IMR-90 (cell line): ENCODE measurements at regions not wholly inside any gene's neighbourhood (a gene's known extent, or its start where the extent isn't known, plus 50 kb on each side); places are given as distances from the start of the nearest gene placed in this dataset.

Experiments
- ATAC-seq: fragments of 200-7000 bp; cut with Tn5 transposase; 2 replicates; pipeline ENCODE4 v1.9.1; 2020; ENCODE audit warnings: low read depth, mild to moderate bottlenecking, moderate library complexity
- BruUV-seq: library from RNA; stranded (reverse); fragments of 400-500 nt; replicated peaks from 2 replicates; lab custom pipeline; 2021; lab: Mats Ljungman, UMichigan
- CTCF ChIA-PET: fragments of 300-600 bp; formaldehyde crosslinking; extraction: SDS; loops from one replicate; lab custom pipeline; 2021; ENCODE audit warnings: antibody characterized with exemption; lab: Yijun Ruan, JAX
- POLR2A ChIA-PET: fragments of 300-600 bp; sonication (Branson Sonifier 250); formaldehyde crosslinking; loops from one replicate; lab custom pipeline; 2022; ENCODE audit warnings: antibody characterized with exemption; ENCODE audit not compliant: unreplicated experiment; lab: Charles Lee
- DNase-seq: peaks from one replicate; pipeline ENCODE4 v3.0.0; 2013
- H2AFZ ChIP-seq: replicated peaks from 2 replicates; pipeline ENCODE3; 2013; ENCODE audit warnings: low read length, mild to moderate bottlenecking; ENCODE audit not compliant: poor library complexity
- H2AK5ac ChIP-seq: 2 replicates; pipeline ENCODE4 v1.6.1; 2013; ENCODE audit warnings: low read depth, low read length, inconsistent platforms
- H2AK9ac ChIP-seq: replicated peaks from 2 replicates; pipeline ENCODE3; 2013; ENCODE audit warnings: mild to moderate bottlenecking, low read depth, low read length, moderate library complexity; ENCODE audit not compliant: poor library complexity
- H2BK120ac ChIP-seq: 2 replicates; pipeline ENCODE4 v1.6.1; 2013; ENCODE audit warnings: low read depth, low read length, inconsistent platforms
- H2BK15ac ChIP-seq: 3 replicates; pipeline ENCODE4 v1.6.1; 2013; ENCODE audit warnings: low read depth, low read length, inconsistent platforms
- H2BK20ac ChIP-seq: 2 replicates; pipeline ENCODE4 v1.6.1; 2013; ENCODE audit warnings: low read depth, mild to moderate bottlenecking, inconsistent platforms, low read length, moderate library complexity
- H2BK5ac ChIP-seq: 2 replicates; pipeline ENCODE4 v1.6.1; 2013; ENCODE audit warnings: mild to moderate bottlenecking, low read depth, low read length, inconsistent platforms; ENCODE audit not compliant: poor library complexity, severe bottlenecking
- H3K14ac ChIP-seq: replicated peaks from 2 replicates; pipeline ENCODE4 v1.6.1; 2013; ENCODE audit warnings: low read depth, low read length, inconsistent platforms
- H3K18ac ChIP-seq: 2 replicates; pipeline ENCODE4 v1.6.1; 2013; ENCODE audit warnings: low read depth, low read length, control low read depth
- H3K23ac ChIP-seq: 2 replicates; pipeline ENCODE4 v1.6.1; 2013; ENCODE audit warnings: low read depth, low read length, inconsistent platforms
- H3K27ac ChIP-seq: 2 replicates; pipeline ENCODE4 v1.5.1; 2013; ENCODE audit warnings: mild to moderate bottlenecking, control low read depth, low read length; ENCODE audit not compliant: insufficient read depth
- H3K27me3 ChIP-seq: 2 replicates; pipeline ENCODE4 v1.6.1; 2013; ENCODE audit warnings: low read length; ENCODE audit not compliant: control insufficient read depth, insufficient read depth
- H3K36me3 ChIP-seq: 2 replicates; pipeline ENCODE4 v1.6.1; 2013; ENCODE audit warnings: low read length, mixed read lengths; ENCODE audit not compliant: control insufficient read depth, insufficient read depth
- H3K4ac ChIP-seq: 2 replicates; pipeline ENCODE4 v1.6.1; 2013; ENCODE audit warnings: low read depth, low read length, inconsistent platforms
- H3K4me1 ChIP-seq: 2 replicates; pipeline ENCODE4 v1.6.1; 2013; ENCODE audit warnings: low read length, mixed read lengths; ENCODE audit not compliant: control insufficient read depth, insufficient read depth
- H3K4me2 ChIP-seq: 2 replicates; pipeline ENCODE4 v1.6.1; 2013; ENCODE audit warnings: low read depth, mild to moderate bottlenecking, control low read depth, low read length, moderate library complexity
- H3K4me3 ChIP-seq: 2 replicates; pipeline ENCODE4 v1.5.1; 2013; ENCODE audit warnings: low read depth, mild to moderate bottlenecking, control low read depth, low read length, moderate library complexity; ENCODE audit not compliant: insufficient read depth
- H3K56ac ChIP-seq: 2 replicates; pipeline ENCODE4 v1.6.1; 2013; ENCODE audit warnings: low read length, inconsistent platforms; ENCODE audit not compliant: insufficient read depth; ENCODE audit errors: extremely low read depth
- H3K79me1 ChIP-seq, 2 experiments: 2 replicates each; pipeline ENCODE4 v1.6.1; 2013; ENCODE audit warnings: low read length in 2 of 2, inconsistent platforms in 1 of 2, low read depth in 1 of 2
- H3K9ac ChIP-seq: 2 replicates; pipeline ENCODE4 v1.6.1; 2013; ENCODE audit warnings: low read depth, low read length, control low read depth
- H3K9me1 ChIP-seq: 2 replicates; pipeline ENCODE4 v1.6.1; 2013; ENCODE audit warnings: low read length, inconsistent platforms; ENCODE audit not compliant: insufficient read depth
- H3K9me3 ChIP-seq: 2 replicates; pipeline ENCODE4 v1.6.1; 2013; ENCODE audit warnings: low read length; ENCODE audit not compliant: control insufficient read depth, insufficient read depth
- H4K20me1 ChIP-seq: 2 replicates; pipeline ENCODE4 v1.6.1; 2013; ENCODE audit warnings: low read length, inconsistent platforms; ENCODE audit not compliant: insufficient read depth
- H4K5ac ChIP-seq: 2 replicates; pipeline ENCODE4 v1.6.1; 2013; ENCODE audit warnings: mild to moderate bottlenecking, low read depth, low read length, control low read depth
- H4K8ac ChIP-seq, 2 experiments: 2 replicates each; pipeline ENCODE4 v1.6.1; 2013; ENCODE audit warnings: low read depth in 2 of 2, low read length in 2 of 2, control low read depth in 1 of 2, inconsistent platforms in 1 of 2
- H4K91ac ChIP-seq: 2 replicates; pipeline ENCODE4 v1.6.1; 2013; ENCODE audit warnings: low read depth, low read length, inconsistent platforms; ENCODE audit not compliant: insufficient read depth
- BHLHE40 ChIP-seq: fragments of 150-350 bp; IDR thresholded peaks from 2 replicates; pipeline ENCODE4 v1.6.1; 2016; ENCODE audit warnings: mild to moderate bottlenecking, low read depth, low read length
- CEBPB ChIP-seq: IDR thresholded peaks from 2 replicates; pipeline ENCODE4 v1.6.1; 2012; ENCODE audit warnings: low read depth, low read length, improper control_type of control experiment
- FOS ChIP-seq: fragments of 150-350 bp; IDR thresholded peaks from 2 replicates; pipeline ENCODE4 v1.6.1; 2016; ENCODE audit warnings: low read depth, low read length
- NFE2L2 ChIP-seq: fragments of 150-350 bp; IDR thresholded peaks from 2 replicates; pipeline ENCODE4 v1.6.1; 2016; ENCODE audit warnings: low read depth, mild to moderate bottlenecking, low read length
- RAD21 ChIP-seq: IDR thresholded peaks from 2 replicates; pipeline ENCODE4 v1.6.1; 2012; ENCODE audit warnings: low read length, improper control_type of control experiment
- WGBS, 2 experiments: methylation state at CpG; one replicate each; pipeline versions ENCODE4 v1.1.5 to v1.1.7; 2013; ENCODE audit warnings: missing lambda C conversion rate in 2 of 2; ENCODE audit not compliant: insufficient read length in 1 of 2; ENCODE audit errors: extremely low coverage in 2 of 2; 5-methylcytosine and 5-hydroxymethylcytosine counted together
- dilution Hi-C: fragments of 300-500 bp; cut with HindIII; formaldehyde crosslinking; loops from one replicate; pipeline ENCODE4 v1.14.3; 2018; ENCODE audit warnings: low sequenced_read_pairs; ENCODE audit not compliant: unreplicated experiment
- in situ Hi-C: fragments of 300-500 bp; cut with MboI; formaldehyde crosslinking; loops from 3 replicates; pipeline ENCODE4 v1.14.3; 2019; ENCODE audit warnings: low sequenced_read_pairs, inconsistent platforms, mixed read lengths
- intact Hi-C: fragments of 100-400 bp; cut with micrococcal nuclease; formaldehyde crosslinking; loops from 2 replicates; pipeline ENCODE4 v1.10.0; 2022

- dilution Hi-C loops (no loop called here), intact Hi-C loops (no loop called here), in situ Hi-C loops (no loop called here)
- DNase-seq (peak; percentile 97), ATAC-seq (peak; percentile 50)
- H4K20me1 ChIP-seq, result no peaks in the 10 kb centered on the region
- no peaks in the 10 kb centered on the region for H3K79me1 ChIP-seq
- ChIA-PET CTCF (interaction anchor here (0.6 kb wide), 2 partner anchors 42 to 372 kb away, joined by 3 read pairs; no protein-coding TSS in a partner anchor), POLR2A (no interaction called here)
- no peak overlapping the region for H2AK5ac ChIP-seq
- no TSS peak for BruUV-seq
- no peak overlapping the region for H2BK120ac ChIP-seq
- H3K9ac ChIP-seq, result no peak overlapping the region
- no peak overlapping the region for H2AFZ ChIP-seq
- no peak overlapping the region for H3K14ac ChIP-seq
- no peak overlapping the region for H4K5ac ChIP-seq
- H3K27ac ChIP-seq, result no peak overlapping the region
- H3K4ac ChIP-seq, result no peak overlapping the region
- no peak overlapping the region for H2AK9ac ChIP-seq
- H2BK20ac ChIP-seq, result no peak overlapping the region
- H3K56ac ChIP-seq, result no peak overlapping the region
- no peak overlapping the region for H2BK15ac ChIP-seq
- no peaks in the 10 kb centered on the region for H3K9me3 ChIP-seq
- no peak overlapping the region for H3K18ac ChIP-seq
- no peak overlapping the region for H3K23ac ChIP-seq
- WGBS, 2 experiments, result no CpG with 5 or more reads among the region's 1 CpG
- H3K36me3 ChIP-seq, result no peaks in the 10 kb centered on the region
- no peaks in the 10 kb centered on the region for H3K9me1 ChIP-seq
- H3K4me2 ChIP-seq, result no peak overlapping the region
- no peak overlapping the region for H3K4me3 ChIP-seq
- no peaks in the 10 kb centered on the region; the same call in 1 of the 2 replicates for H3K27me3 ChIP-seq
- peak; percentile 80 for TF ChIP-seq BHLHE40
- TF ChIP-seq NFE2L2, result no peak
- no peak for TF ChIP-seq RAD21
- TF ChIP-seq FOS, result peak; percentile 80
- TF ChIP-seq CEBPB, result peak; percentile 68; the same call in 1 of the 2 replicates
- no peak overlapping the region for H2BK5ac ChIP-seq
- peaks cover 5% of the 10 kb centered on the region for H3K4me1 ChIP-seq
- H4K8ac ChIP-seq, result no peak overlapping the region
- no peak overlapping the region for H4K91ac ChIP-seq
Observed at GRCh38 chr13:76512721-76513145, 373.5 kb downstream of the KCTD12 start.
